ENCODE measurements at regions not wholly inside any gene's neighbourhood (a gene's known extent, or its start where the extent isn't known, plus 50 kb on each side); places are given as distances from the start of the nearest gene placed in this dataset.

- TF ChIP-seq, protein P1, sequence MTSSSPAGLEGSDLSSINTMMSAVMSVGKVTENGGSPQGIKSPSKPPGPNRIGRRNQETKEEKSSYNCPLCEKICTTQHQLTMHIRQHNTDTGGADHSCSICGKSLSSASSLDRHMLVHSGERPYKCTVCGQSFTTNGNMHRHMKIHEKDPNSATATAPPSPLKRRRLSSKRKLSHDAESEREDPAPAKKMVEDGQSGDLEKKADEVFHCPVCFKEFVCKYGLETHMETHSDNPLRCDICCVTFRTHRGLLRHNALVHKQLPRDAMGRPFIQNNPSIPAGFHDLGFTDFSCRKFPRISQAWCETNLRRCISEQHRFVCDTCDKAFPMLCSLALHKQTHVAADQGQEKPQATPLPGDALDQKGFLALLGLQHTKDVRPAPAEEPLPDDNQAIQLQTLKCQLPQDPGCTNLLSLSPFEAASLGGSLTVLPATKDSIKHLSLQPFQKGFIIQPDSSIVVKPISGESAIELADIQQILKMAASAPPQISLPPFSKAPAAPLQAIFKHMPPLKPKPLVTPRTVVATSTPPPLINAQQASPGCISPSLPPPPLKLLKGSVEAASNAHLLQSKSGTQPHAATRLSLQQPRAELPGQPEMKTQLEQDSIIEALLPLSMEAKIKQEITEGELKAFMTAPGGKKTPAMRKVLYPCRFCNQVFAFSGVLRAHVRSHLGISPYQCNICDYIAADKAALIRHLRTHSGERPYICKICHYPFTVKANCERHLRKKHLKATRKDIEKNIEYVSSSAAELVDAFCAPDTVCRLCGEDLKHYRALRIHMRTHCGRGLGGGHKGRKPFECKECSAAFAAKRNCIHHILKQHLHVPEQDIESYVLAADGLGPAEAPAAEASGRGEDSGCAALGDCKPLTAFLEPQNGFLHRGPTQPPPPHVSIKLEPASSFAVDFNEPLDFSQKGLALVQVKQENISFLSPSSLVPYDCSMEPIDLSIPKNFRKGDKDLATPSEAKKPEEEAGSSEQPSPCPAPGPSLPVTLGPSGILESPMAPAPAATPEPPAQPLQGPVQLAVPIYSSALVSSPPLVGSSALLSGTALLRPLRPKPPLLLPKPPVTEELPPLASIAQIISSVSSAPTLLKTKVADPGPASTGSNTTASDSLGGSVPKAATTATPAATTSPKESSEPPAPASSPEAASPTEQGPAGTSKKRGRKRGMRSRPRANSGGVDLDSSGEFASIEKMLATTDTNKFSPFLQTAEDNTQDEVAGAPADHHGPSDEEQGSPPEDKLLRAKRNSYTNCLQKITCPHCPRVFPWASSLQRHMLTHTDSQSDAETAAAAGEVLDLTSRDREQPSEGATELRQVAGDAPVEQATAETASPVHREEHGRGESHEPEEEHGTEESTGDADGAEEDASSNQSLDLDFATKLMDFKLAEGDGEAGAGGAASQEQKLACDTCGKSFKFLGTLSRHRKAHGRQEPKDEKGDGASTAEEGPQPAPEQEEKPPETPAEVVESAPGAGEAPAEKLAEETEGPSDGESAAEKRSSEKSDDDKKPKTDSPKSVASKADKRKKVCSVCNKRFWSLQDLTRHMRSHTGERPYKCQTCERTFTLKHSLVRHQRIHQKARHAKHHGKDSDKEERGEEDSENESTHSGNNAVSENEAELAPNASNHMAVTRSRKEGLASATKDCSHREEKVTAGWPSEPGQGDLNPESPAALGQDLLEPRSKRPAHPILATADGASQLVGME (CRISPR knock-in tag; IDR thresholded peaks at IDR 0.05) = peak; percentile 66; the same call in 1 of the 2 replicates
- TF ChIP-seq PPARD (CRISPR knock-in tag; IDR thresholded peaks at IDR 0.05) (no peak), NFIX (CRISPR knock-in tag; IDR thresholded peaks at IDR 0.05; ENCODE audit: low read depth) (peak; percentile 20; the same call in 1 of the 2 replicates), MEF2A (IDR thresholded peaks at IDR 0.05; ENCODE audit: control insufficient read depth, low read depth, low read length) (no peak), PHB (CRISPR knock-in tag; IDR thresholded peaks at IDR 0.05) (no peak), TBL1XR1 (IDR thresholded peaks at IDR 0.05; ENCODE audit: low read length in 2 of 2) (no peak), ZFPM2 (CRISPR knock-in tag; IDR thresholded peaks at IDR 0.05) (no peak), DIDO1 (tag; IDR thresholded peaks at IDR 0.05; ENCODE audit: low read depth) (peak; percentile 45; the same call in 1 of the 2 replicates), ZNF699 (CRISPR knock-in tag; IDR thresholded peaks at IDR 0.05; ENCODE audit: insufficient replicate concordance) (no peak), ZNF277 (CRISPR knock-in tag; IDR thresholded peaks at IDR 0.05; ENCODE audit: borderline replicate concordance) (no peak), TAF7 (tag; IDR thresholded peaks at IDR 0.05) (peak; percentile 77), MCM7 (IDR thresholded peaks at IDR 0.05) (no peak), ZC3H11A (IDR thresholded peaks at IDR 0.05; ENCODE audit: low read depth, low read length) (no peak), ZNF384 (IDR thresholded peaks at IDR 0.05; ENCODE audit: low read depth, low read length) (no peak)
These were observed 77.4 kb upstream of the BTG3 start (continued) for GRCh38 chr21:17690078-17690494.
